NCI-H1930 (cell line): ENCODE measurements at regions not wholly inside any gene's neighbourhood (a gene's known extent, or its start where the extent isn't known, plus 50 kb on each side); places are given as distances from the start of the nearest gene placed in this dataset.
"Not testable (repeated sequence)": the region's sequence is repeated elsewhere in the genome, so short reads cannot be mapped to it uniquely, and the experiment has no call there.

Experiments used
- DNase-seq, 2 experiments: peaks; one replicate each; lab custom pipeline; 2025; lab: John Stamatoyannopoulos, UW

GRCh38 chr16:52729731-52730130, 182.8 kb upstream of the TOX3 start:
- no peak for DNase-seq

GRCh38 chr16:52727849-52728248, 180.9 kb upstream of the TOX3 start:
- DNase-seq, result no peak

- DNase-seq, result no peak
Measured at GRCh38 chr16:52727441-52727840, 180.5 kb upstream of the TOX3 start.

GRCh38 chr16:52725461-52725860, 178.5 kb upstream of the TOX3 start:
- DNase-seq, result no peak

- DNase-seq, result no peak
Measured at GRCh38 chr16:52725043-52725442, 178.1 kb upstream of the TOX3 start.

GRCh38 chr16:52721331-52721730, 174.4 kb upstream of the TOX3 start:
- no peak for DNase-seq

- no peak for DNase-seq
Measured at GRCh38 chr16:52718046-52718445, 171.1 kb upstream of the TOX3 start.

- DNase-seq, result no peak
Measured at GRCh38 chr16:52713740-52714139, 166.8 kb upstream of the TOX3 start.

- no peak for DNase-seq
Measured at GRCh38 chr16:52709306-52709705, 162.4 kb upstream of the TOX3 start.

GRCh38 chr16:52708476-52708875, 161.5 kb upstream of the TOX3 start:
- no peak for DNase-seq

- no peak for DNase-seq
Measured at GRCh38 chr16:52707676-52708337, 160.9 kb upstream of the TOX3 start.

- no peak for DNase-seq
Measured at GRCh38 chr16:52705122-52705521, 158.2 kb upstream of the TOX3 start.

- no peak for DNase-seq
Measured at GRCh38 chr16:52697971-52698370, 151.0 kb upstream of the TOX3 start.

- no peak for DNase-seq
Measured at GRCh38 chr16:52696126-52696525, 149.2 kb upstream of the TOX3 start.

GRCh38 chr16:52690468-52690867, 143.5 kb upstream of the TOX3 start:
- DNase-seq, result no peak

GRCh38 chr16:52680993-52681392, 134.1 kb upstream of the TOX3 start:
- no peak for DNase-seq

GRCh38 chr16:52677501-52677900, 130.6 kb upstream of the TOX3 start:
- no peak for DNase-seq

- no peak for DNase-seq
Measured at GRCh38 chr16:52676959-52677358, 130.0 kb upstream of the TOX3 start.

- DNase-seq, result no peak
Measured at GRCh38 chr16:52671590-52671989, 124.6 kb upstream of the TOX3 start.

GRCh38 chr16:52657924-52658323, 111.0 kb upstream of the TOX3 start:
- DNase-seq, result no peak

- DNase-seq, result not testable (repeated sequence)
Measured at GRCh38 chr16:52655916-52656315, 109.0 kb upstream of the TOX3 start.

GRCh38 chr16:52655156-52655555, 108.2 kb upstream of the TOX3 start:
- DNase-seq, result not testable (repeated sequence)

- DNase-seq, result no peak
Measured at GRCh38 chr16:52652033-52652432, 105.1 kb upstream of the TOX3 start.

GRCh38 chr16:52650789-52651188, 103.8 kb upstream of the TOX3 start:
- no peak for DNase-seq

- no peak for DNase-seq
Measured at GRCh38 chr16:52650318-52650717, 103.4 kb upstream of the TOX3 start.
